ENCODE measurements at regions not wholly inside any gene's neighbourhood (a gene's known extent, or its start where the extent isn't known, plus 50 kb on each side); places are given as distances from the start of the nearest gene placed in this dataset.
"Not testable (repeated sequence)": the region's sequence is repeated elsewhere in the genome, so short reads cannot be mapped to it uniquely, and the experiment has no call there.

DNA sequence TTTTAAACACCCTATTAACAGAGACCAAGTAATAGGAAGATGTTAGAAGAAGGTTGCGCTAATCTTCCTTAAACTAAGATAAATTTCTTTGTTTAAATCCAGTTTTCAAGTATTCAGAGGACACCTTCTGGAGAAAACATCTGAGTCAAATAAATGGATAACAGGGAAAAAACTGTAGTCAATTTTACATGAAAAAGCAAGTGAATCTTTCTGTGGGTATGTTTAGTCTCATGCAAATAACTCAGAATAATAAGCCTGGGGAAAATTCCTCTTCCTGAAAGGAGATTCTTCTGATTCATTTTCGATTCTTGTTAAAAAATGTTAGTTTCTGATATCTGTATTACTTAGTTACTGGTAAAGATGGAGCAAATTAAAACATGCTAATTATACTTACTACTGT, 145.5 kb downstream of the CTH start:
- DNase-seq: no peak

GRCh38 chr1:70567167-70567566, 156.1 kb downstream of the CTH start:
- no peak for DNase-seq

DNA sequence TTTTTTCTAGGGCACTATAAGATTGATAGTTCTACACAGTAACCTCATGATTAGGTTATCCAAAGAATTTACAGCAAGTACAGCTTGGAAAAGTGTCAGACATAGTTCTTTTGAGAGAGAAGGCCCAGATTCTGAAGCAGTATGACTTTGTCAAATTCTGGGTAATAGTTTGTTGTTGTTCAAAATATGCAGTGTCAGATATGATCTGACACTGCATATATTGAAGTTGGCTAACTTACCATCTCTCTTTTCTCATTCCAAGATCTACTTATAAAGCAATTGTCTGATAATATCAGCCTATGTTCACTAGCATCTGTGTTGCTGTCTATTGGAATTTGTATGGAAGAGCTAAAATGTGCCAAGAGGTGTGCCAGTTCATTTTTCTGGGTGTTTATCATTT, 160.1 kb downstream of the CTH start:
- no peak for DNase-seq

GRCh38 chr1:70573317-70573843, 162.3 kb downstream of the CTH start:
- DNase-seq: no peak

DNA sequence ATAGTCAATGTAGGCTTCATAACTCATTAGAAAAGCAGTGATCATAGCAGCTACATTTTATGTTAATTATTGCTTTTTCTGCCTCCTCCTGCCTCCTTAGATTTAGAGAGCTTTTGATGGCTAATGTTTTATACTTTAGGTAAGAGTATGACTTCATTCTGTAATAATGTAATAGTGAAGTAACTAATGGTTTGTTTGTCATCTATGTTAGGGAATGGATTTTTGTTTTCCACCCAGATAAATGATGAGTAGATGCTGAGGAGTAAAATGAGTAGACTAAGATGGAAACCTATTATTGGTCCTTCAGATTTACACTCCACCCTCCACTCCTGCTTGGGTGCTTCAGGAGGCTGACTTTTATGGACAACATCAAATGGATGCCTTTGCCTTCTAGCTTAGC, 170.6 kb downstream of the CTH start:
- no peak for DNase-seq

- no peak for DNase-seq
These were observed 172.5 kb downstream of the CTH start for GRCh38 chr1:70583522-70583921.

GRCh38 chr1:70586046-70586445, 175.0 kb downstream of the CTH start:
- DNase-seq: no peak

DNA sequence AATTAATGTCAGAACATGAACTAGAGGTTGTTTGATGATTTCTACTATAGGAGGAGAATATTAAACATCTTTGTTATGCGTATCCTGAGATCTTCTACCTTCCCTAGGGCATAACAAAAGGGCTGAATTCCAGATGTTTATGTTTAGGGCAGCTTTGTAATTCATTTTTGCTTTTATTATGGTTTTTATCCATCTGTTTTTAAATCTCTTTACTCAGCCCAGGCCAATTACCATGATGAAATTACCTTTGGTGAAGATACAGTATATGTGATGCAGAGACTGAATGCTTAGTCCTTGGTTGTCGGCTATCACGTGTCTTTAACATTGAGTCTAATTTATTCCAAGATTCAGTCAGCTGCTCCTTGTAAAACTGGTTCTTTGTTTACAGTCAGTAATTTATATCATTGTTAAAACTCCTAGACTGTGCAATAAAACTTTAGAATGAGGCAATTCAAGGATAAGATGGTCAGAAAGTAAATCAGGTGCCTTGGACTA, 176.9 kb downstream of the CTH start:
- DNase-seq: no peak

GRCh38 chr1:70593551-70593950, 182.5 kb downstream of the CTH start:
- not testable (repeated sequence) for DNase-seq

DNA sequence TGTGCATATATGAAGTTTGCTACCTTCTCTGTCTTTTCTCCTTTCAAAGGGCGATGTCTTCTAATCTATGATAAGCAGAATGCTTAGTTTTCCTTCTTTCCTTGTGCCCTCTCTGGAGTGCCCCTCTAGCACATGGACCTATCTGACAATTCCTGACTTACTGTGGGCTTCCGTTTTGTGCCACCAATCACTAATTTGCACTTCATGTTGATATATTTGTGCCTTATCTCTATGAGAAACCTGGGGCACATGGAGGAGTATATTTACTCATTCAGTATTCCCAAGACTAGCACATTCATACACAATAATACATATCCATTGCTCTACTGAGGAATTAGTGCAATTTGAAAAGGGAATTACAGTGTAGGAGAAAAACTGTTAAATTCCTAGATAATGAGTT, 197.7 kb downstream of the CTH start:
- no peak for DNase-seq

DNA sequence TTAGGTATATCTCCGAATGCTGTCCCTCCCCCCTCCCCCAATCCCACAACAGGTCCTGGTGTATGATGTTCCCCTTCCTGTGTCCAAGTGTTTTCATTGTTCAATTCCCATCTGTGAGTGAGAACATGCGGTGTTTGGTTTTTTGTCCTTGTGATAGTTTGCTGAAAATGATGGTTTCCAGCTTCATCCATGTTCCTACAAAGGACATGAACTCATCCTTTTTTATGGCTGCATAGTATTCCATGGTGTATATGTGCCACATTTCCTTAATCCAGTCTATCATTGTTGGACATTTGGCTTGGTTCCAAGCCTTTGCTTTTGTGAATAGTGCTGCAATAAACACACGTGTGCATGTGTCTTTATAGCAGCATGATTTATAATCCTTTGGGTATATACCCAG, 199.1 kb downstream of the CTH start:
- not testable (repeated sequence) for DNase-seq

DNA sequence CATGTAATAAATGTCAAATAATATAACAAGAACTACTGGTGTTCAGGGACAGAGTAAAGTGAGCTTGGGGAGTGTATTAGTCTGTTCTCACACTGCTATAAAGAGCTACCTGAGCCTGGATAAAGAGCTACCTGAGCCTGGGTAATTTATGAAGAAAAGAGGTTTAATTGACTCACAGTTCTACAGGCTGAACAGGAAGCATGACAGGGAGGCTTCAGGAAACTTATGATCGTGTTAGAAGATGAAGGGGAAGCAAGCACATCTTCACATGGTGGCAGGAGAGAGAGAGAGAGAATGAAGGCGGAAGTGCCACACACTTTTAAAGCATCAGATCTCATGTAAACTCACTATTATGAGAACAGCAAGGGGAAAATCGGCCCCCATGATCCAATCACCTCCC, 205.9 kb downstream of the CTH start:
- DNase-seq: no peak

GRCh38 chr1:70617728-70618127, 206.7 kb downstream of the CTH start:
- no peak for DNase-seq

- no peak for DNase-seq
These were observed 216.8 kb downstream of the CTH start for GRCh38 chr1:70627910-70628309.

DNA sequence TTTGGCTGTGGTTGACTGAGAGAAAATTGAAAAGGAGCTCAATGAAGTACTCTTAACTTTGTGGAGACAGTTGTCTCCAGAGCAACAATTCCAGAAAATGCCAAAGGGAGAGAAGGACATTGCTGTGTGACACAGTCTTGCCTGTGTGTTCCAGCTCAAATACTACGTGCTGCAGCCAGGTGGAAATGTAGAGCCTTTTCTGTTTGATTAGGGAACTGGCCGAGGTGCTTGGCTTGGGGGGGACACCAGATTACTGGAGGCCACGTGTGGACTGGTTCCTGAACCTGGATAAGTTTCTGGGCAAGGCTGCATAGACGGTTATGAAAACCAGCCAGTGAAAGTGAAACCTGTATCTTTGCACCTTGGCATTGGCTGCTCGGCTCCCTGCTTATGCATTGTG, 217.9 kb downstream of the CTH start:
- DNase-seq: no peak

DNA sequence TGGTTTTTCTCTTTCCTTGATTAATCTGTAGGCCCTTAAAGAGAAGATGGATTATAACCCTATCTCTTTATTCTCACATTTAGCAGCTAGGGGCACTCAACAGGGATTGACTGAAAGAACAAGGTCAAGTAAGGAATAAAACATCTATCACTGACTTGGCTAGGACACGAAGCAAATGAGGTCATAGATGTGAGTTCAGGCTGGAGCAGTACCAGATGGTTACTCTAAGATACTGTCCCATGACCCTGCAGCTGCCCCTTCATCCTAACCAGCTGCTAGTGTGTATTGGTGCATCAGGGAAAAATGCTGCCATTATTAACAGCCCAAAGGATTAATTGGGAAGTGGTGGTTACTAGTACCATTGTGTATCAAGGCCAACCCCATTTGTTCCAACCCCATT, 221.9 kb downstream of the CTH start:
- no peak for DNase-seq

GRCh38 chr1:70635868-70636267, 224.8 kb downstream of the CTH start:
- DNase-seq: no peak

DNA sequence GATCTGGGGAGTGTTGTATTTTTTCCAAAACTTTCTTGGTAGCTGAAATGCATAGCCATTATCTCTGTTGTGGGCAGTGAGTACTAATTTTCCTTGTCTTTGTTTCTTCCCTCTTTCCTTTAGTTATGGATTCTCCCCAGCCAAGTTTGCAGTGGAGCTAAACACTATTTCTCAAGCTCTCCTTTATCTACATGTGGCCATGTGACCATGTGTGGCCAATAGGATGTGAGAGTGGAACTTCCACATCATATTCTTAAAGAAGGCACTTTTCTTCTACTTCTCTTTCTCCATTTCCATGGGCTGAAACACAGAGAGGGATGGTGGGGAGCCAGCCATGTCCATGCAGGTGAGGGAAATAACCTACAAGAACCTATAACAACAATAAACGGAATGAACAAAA, 230.8 kb downstream of the CTH start:
- DNase-seq: no peak

GRCh38 chr1:70656361-70656760, 245.3 kb downstream of the CTH start:
- DNase-seq: no peak

DNA sequence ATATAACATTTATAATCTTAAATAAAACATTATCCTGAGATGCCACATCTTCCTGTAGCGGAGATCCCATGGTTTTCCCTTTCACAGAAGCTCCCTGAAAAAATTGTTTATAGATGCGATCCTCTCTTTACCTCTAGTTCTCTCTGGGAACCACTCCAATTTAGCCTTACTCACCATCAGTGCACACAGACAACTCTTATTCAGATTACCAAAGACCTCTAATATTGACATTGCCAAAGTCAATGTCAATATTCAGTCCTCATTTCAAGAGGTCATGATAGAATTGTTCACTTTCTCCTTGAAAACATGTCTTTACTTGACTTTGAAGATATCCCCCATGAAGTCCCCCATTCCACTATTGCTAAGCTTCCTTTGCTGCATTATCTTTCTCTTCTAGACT, 248.8 kb downstream of the CTH start:
- DNase-seq: no peak

GRCh38 chr1:70666381-70667140, 255.5 kb downstream of the CTH start:
- DNase-seq: no peak

- no peak for DNase-seq
These were observed 256.6 kb downstream of the CTH start for GRCh38 chr1:70667494-70668170.

DNA sequence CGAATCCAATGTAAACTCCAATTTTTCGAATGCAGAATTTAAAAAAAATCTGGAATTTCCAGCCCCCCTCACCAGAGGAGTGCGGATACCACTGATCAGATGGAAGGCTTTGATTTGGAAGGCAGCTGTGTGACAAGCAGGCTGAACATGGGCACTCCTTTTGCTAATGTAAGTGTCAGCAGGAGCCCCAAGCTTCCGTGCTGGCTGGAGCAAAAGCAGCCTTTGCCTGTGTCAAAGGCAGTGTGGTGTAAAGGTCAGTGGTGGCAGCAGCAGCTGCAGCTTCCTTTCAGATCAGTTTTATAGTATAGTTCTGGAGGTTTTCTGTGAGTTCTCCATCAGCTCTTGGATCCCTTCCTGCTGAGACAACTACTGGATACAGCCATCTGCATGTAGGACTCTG, 259.9 kb downstream of the CTH start:
- no peak for DNase-seq

- DNase-seq: no peak
These were observed 261.4 kb downstream of the CTH start for GRCh38 chr1:70672442-70672888.

Measured in 8988T (cell line).